ENCODE measurements at regions not wholly inside any gene's neighbourhood (a gene's known extent, or its start where the extent isn't known, plus 50 kb on each side); places are given as distances from the start of the nearest gene placed in this dataset.

DNA sequence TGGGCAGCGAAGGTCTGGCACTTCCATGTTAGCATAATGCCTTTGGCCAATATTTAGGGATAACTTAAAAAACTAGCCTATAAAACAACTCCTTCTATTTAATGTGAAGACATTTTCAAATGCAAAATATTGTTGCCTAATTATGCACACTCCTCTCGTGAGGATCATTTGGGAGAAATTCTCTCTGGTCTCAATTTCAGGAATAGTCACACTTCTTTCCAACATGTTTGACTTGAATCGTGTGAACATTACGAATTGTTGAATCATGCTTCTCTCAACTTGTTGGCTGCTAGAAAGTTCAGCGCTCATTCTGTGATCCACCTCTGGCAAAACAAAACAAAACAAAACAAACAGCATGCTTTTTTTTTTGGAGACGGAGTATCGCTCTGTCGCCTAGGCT lies 313.2 kb downstream of the SEC23A start (continued):
- no peak for TF ChIP-seq CTCFL (IDR thresholded peaks at IDR 0.05; ENCODE audit: borderline replicate concordance, insufficient read depth, low read depth, low read length, poor library complexity, severe bottlenecking)
- TF ChIP-seq NFE2L1 (tag; IDR thresholded peaks at IDR 0.05; ENCODE audit: borderline replicate concordance, low read depth), result no peak
- TF ChIP-seq ERF (CRISPR knock-in tag; IDR thresholded peaks at IDR 0.05), result no peak
- no peak for TF ChIP-seq EGR1 (conservative IDR thresholded peaks at IDR 0.05)
- TF ChIP-seq NKRF (IDR thresholded peaks at IDR 0.05; ENCODE audit: borderline replicate concordance), result no peak
- TF ChIP-seq ZNF165 (CRISPR knock-in tag; IDR thresholded peaks at IDR 0.05; ENCODE audit: borderline replicate concordance), result no peak

DNA sequence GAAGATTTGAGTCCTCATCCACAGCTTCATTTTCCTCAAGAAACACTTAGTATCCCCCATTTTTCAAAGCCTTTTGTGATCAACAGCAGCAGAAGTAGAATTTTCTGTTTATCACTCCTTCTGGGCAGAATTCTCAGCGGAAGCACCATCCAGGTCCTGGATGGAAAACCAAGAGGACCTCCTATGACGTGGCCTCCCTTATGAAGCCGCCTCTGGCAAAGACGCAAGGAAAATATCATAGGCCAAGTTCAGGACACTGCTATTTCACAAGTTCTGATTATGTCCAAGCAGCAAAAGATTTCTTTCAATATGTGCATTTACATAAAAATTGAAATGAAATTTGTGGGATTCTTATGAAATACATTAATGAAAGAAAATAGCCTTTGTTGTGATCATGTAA lies 315.0 kb downstream of the SEC23A start:
- POLR2A ChIA-PET, result no interaction called here
- BruUV-seq (replicated peaks), result no TSS peak
- H3K9me3 ChIP-seq (replicated peaks; ENCODE audit: control insufficient read depth, insufficient read depth, low read depth, low read length), result no peaks in the 10 kb centered on the region
- ATAC-seq, result no peak
- no peak overlapping the region for H3K4me2 ChIP-seq (ENCODE audit: insufficient read depth, low read length)
- H3K36me3 ChIP-seq (ENCODE audit: control insufficient read depth, insufficient read depth, low read length), result no peaks in the 10 kb centered on the region
- intact Hi-C loops (cut with micrococcal nuclease) (no loop called here), in situ Hi-C loops (cut with MboI) (no loop called here)
- H3K9me1 ChIP-seq (ENCODE audit: control insufficient read depth, insufficient read depth, low read length), result no peaks in the 10 kb centered on the region
- WGBS (ENCODE audit: insufficient coverage, low coverage, missing lambda C conversion rate), result 0% methylated on average over 4 of the region's 4 CpGs
- FAIRE-seq, result no peak
- H2AFZ ChIP-seq (ENCODE audit: low read depth, low read length), result no peak overlapping the region
- DNase-seq (ENCODE audit: extremely low read depth in 1 of 4, low spot score in 3 of 4), result no peak
- no peaks in the 10 kb centered on the region for H3K79me2 ChIP-seq (ENCODE audit: control insufficient read depth, insufficient read depth, low read length)
- no peak overlapping the region for H3K27ac ChIP-seq (ENCODE audit: extremely low read depth, low read depth, low read length)
- CTCF ChIA-PET (ENCODE audit: low intra/inter-chr PET ratio), result no interaction called here
- no peak overlapping the region for H3K9ac ChIP-seq (ENCODE audit: insufficient read depth in 1 of 2, low read depth in 2 of 2, low read length in 2 of 2)
- no peaks in the 10 kb centered on the region for H3K27me3 ChIP-seq (ENCODE audit: control insufficient read depth in 2 of 2, insufficient read depth in 2 of 2, low read length in 2 of 2)
- H4K20me1 ChIP-seq (replicated peaks; ENCODE audit: control insufficient read depth, insufficient read depth, low read length), result no peaks in the 10 kb centered on the region
- H3K4me1 ChIP-seq (replicated peaks in 1 of 2; ENCODE audit: control insufficient read depth in 2 of 2, insufficient read depth in 2 of 2, low read length in 2 of 2), result no peaks in the 10 kb centered on the region
- H3K4me3 ChIP-seq, result no peak overlapping the region
- no peak for TF ChIP-seq SMAD2 (IDR thresholded peaks at IDR 0.05; ENCODE audit: low read depth, low read length)
- TF ChIP-seq FOXM1 (IDR thresholded peaks at IDR 0.05; ENCODE audit: low read depth), result no peak
- TF ChIP-seq FOXM1 (CRISPR knock-in tag; IDR thresholded peaks at IDR 0.05; ENCODE audit: low read depth), result no peak
- no peak for TF ChIP-seq CEBPG (CRISPR knock-in tag; IDR thresholded peaks at IDR 0.05)
- TF ChIP-seq CEBPG (tag; conservative IDR thresholded peaks at IDR 0.05 in 1 of 2, IDR thresholded peaks at IDR 0.05 in 1 of 2), result no peak
- no peak for TF ChIP-seq HOXB6 (CRISPR knock-in tag; IDR thresholded peaks at IDR 0.05; ENCODE audit: borderline replicate concordance)
- TF ChIP-seq WHSC1 (IDR thresholded peaks at IDR 0.05; ENCODE audit: low read length), result no peak
- TF ChIP-seq PHB (CRISPR knock-in tag; IDR thresholded peaks at IDR 0.05), result no peak
- TF ChIP-seq, protein P1, sequence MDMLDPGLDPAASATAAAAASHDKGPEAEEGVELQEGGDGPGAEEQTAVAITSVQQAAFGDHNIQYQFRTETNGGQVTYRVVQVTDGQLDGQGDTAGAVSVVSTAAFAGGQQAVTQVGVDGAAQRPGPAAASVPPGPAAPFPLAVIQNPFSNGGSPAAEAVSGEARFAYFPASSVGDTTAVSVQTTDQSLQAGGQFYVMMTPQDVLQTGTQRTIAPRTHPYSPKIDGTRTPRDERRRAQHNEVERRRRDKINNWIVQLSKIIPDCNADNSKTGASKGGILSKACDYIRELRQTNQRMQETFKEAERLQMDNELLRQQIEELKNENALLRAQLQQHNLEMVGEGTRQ (CRISPR knock-in tag; IDR thresholded peaks at IDR 0.05), result no peak
- no peak for TF ChIP-seq SRSF9 (IDR thresholded peaks at IDR 0.05; ENCODE audit: borderline replicate concordance, low read depth, low read length)
- TF ChIP-seq, protein P2, sequence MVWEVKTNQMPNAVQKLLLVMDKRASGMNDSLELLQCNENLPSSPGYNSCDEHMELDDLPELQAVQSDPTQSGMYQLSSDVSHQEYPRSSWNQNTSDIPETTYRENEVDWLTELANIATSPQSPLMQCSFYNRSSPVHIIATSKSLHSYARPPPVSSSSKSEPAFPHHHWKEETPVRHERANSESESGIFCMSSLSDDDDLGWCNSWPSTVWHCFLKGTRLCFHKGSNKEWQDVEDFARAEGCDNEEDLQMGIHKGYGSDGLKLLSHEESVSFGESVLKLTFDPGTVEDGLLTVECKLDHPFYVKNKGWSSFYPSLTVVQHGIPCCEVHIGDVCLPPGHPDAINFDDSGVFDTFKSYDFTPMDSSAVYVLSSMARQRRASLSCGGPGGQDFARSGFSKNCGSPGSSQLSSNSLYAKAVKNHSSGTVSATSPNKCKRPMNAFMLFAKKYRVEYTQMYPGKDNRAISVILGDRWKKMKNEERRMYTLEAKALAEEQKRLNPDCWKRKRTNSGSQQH (CRISPR knock-in tag; IDR thresholded peaks at IDR 0.05), result no peak
